HPDE6-E6E7 (cell line): ENCODE measurements at regions not wholly inside any gene's neighbourhood (a gene's known extent, or its start where the extent isn't known, plus 50 kb on each side); places are given as distances from the start of the nearest gene placed in this dataset.

Source experiments
- DNase-seq: peaks from one replicate; pipeline ENCODE4 v3.0.0; 2011; ENCODE audit warnings: missing footprints; ENCODE audit errors: extremely low spot score

GRCh38 chr7:94054130-94054529, 50.0 kb upstream of the BET1 start:
- DNase-seq = no peak

- no peak for DNase-seq
These were observed 51.8 kb upstream of the BET1 start for GRCh38 chr7:94055963-94056362.

GRCh38 chr7:94056796-94057207, 52.6 kb upstream of the BET1 start:
- peak; percentile 56 for DNase-seq

GRCh38 chr7:94057955-94058354, 53.8 kb upstream of the BET1 start:
- no peak for DNase-seq

GRCh38 chr7:94059746-94060145, 55.6 kb upstream of the BET1 start:
- no peak for DNase-seq

- DNase-seq = no peak
These were observed 56.6 kb upstream of the BET1 start for GRCh38 chr7:94060752-94061151.

- no peak for DNase-seq
These were observed 57.2 kb upstream of the BET1 start for GRCh38 chr7:94061326-94061725.

- DNase-seq = no peak
These were observed 58.2 kb upstream of the BET1 start for GRCh38 chr7:94062372-94062771.

- DNase-seq = no peak
These were observed 60.5 kb upstream of the BET1 start for GRCh38 chr7:94064541-94065191.

GRCh38 chr7:94067047-94067446, 62.9 kb upstream of the BET1 start:
- DNase-seq = peak; percentile 55

- no peak for DNase-seq
These were observed 63.4 kb upstream of the BET1 start for GRCh38 chr7:94067506-94067905.

GRCh38 chr7:94069162-94069739, 65.1 kb upstream of the BET1 start:
- DNase-seq = no peak

GRCh38 chr7:94080551-94080950, 76.4 kb upstream of the BET1 start:
- no peak for DNase-seq

GRCh38 chr7:94082126-94082525, 78.0 kb upstream of the BET1 start:
- DNase-seq = no peak

- peak; percentile 71 for DNase-seq
These were observed 83.7 kb upstream of the BET1 start for GRCh38 chr7:94087664-94088352.

- no peak for DNase-seq
These were observed 84.4 kb upstream of the BET1 start for GRCh38 chr7:94088560-94088959.

- DNase-seq = no peak
These were observed 85.7 kb upstream of the BET1 start for GRCh38 chr7:94089806-94090205.

GRCh38 chr7:94092980-94093379, 88.8 kb upstream of the BET1 start:
- no peak for DNase-seq

- no peak for DNase-seq
These were observed 90.1 kb upstream of the BET1 start for GRCh38 chr7:94094298-94094697.

GRCh38 chr7:94095316-94096009, 91.3 kb upstream of the BET1 start:
- no peak for DNase-seq

- no peak for DNase-seq
These were observed 95.5 kb upstream of the BET1 start for GRCh38 chr7:94099679-94100078.

GRCh38 chr7:94100723-94101345, 96.7 kb upstream of the BET1 start:
- no peak for DNase-seq
